Peyer's patch (tissue), 4 donors: ENCODE measurements at regions not wholly inside any gene's neighbourhood (a gene's known extent, or its start where the extent isn't known, plus 50 kb on each side); places are given as distances from the start of the nearest gene placed in this dataset.

Experiments used
- DNase-seq, 3 donors: peaks; one replicate each; pipeline ENCODE4 v3.0.0-alpha.2; 2017 to 2019
- H3K27ac ChIP-seq, 4 donors: fragments of 200-600 bp; sonication (generic); one replicate each; pipeline ENCODE4 v1.5.1; 2016 to 2019
- H3K27me3 ChIP-seq, 2 donors: fragments of 200-600 bp; sonication (generic); one replicate each; pipeline ENCODE4 v1.5.1; 2019
- H3K36me3 ChIP-seq, 3 donors: fragments of 200-600 bp; sonication (generic); one replicate each; pipeline ENCODE4 v1.5.1; 2016 to 2019
- H3K4me1 ChIP-seq, 4 donors: fragments of 200-600 bp; sonication (generic); one replicate each; pipeline ENCODE4 v1.5.1; 2016 to 2019
- H3K4me3 ChIP-seq, 4 donors: fragments of 200-600 bp; sonication (generic); 1 replicate in 3 of 4; 2 replicates in 1 of 4; pipeline ENCODE4 v1.5.1; 2016 to 2019; ENCODE audit warnings: mild to moderate bottlenecking in 1 of 4
- H3K9me3 ChIP-seq, 4 donors: fragments of 200-600 bp; sonication (generic); one replicate each; pipeline ENCODE4 v1.5.1; 2016 to 2019; ENCODE audit warnings: mild to moderate bottlenecking in 1 of 4
- POLR2A ChIP-seq, 2 donors: fragments of 450-650 bp; IDR thresholded peaks; one replicate each; pipeline ENCODE4 v1.5.1; 2017; ENCODE audit warnings: antibody characterized with exemption in 2 of 2, mild to moderate bottlenecking in 2 of 2, moderate library complexity in 2 of 2
- TF ChIP-seq, protein P1 (sequence below), 6 experiments: fragments of 450-650 bp in 4 of 6; fragments of 200-600 bp in 2 of 6; sonication (generic) in 1 of 6; IDR thresholded peaks; one replicate each; pipeline ENCODE4 v1.5.1; 2017 to 2019; ENCODE audit warnings: antibody characterized with exemption in 6 of 6, mild to moderate bottlenecking in 3 of 6, moderate library complexity in 1 of 6

DNA sequence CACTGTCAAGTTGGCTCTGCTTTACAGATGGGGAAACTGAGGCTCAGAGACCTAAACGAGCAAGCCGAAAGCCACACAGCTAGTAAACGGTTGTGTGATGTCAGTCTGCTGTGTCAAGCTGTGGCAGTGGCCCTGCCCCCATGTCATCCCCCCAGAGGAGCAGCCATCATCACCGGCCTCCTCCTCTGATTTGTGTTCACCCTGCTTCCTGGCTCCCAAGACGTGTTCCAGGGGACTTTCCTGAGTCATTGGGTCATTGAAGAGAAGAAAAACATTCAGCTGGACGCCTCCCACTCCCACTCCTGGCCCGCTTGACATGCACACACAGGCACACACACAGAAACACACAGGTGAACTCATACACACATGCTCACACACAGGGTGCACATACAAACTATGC, 54.0 kb upstream of the CIBAR2 start:
- no peaks in the 10 kb centered on the region for H3K27me3 ChIP-seq
- no peaks in the 10 kb centered on the region for H3K36me3 ChIP-seq
- DNase-seq, result no peak
- H3K4me3 ChIP-seq, result no peak overlapping the region
- H3K4me1 ChIP-seq, result peaks cover 0 to 55% (median 5%) of the 10 kb centered on the region in 4 donors
- H3K27ac ChIP-seq, result no peak overlapping the region
- TF ChIP-seq POLR2A (IDR thresholded peaks at IDR 0.05), result no peak
- TF ChIP-seq, protein P1, sequence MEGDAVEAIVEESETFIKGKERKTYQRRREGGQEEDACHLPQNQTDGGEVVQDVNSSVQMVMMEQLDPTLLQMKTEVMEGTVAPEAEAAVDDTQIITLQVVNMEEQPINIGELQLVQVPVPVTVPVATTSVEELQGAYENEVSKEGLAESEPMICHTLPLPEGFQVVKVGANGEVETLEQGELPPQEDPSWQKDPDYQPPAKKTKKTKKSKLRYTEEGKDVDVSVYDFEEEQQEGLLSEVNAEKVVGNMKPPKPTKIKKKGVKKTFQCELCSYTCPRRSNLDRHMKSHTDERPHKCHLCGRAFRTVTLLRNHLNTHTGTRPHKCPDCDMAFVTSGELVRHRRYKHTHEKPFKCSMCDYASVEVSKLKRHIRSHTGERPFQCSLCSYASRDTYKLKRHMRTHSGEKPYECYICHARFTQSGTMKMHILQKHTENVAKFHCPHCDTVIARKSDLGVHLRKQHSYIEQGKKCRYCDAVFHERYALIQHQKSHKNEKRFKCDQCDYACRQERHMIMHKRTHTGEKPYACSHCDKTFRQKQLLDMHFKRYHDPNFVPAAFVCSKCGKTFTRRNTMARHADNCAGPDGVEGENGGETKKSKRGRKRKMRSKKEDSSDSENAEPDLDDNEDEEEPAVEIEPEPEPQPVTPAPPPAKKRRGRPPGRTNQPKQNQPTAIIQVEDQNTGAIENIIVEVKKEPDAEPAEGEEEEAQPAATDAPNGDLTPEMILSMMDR (IDR thresholded peaks at IDR 0.05), result no peak
- no peaks in the 10 kb centered on the region for H3K9me3 ChIP-seq

- no peaks in the 10 kb centered on the region for H3K27me3 ChIP-seq
- TF ChIP-seq, protein P1 (IDR thresholded peaks at IDR 0.05), result no peak
- TF ChIP-seq POLR2A (IDR thresholded peaks at IDR 0.05), result no peak
- DNase-seq, result no peak
- H3K27ac ChIP-seq, result peak overlapping the region in 1 of 4 donors; percentile 5
- H3K36me3 ChIP-seq, result no peaks in the 10 kb centered on the region
- no peak overlapping the region for H3K4me3 ChIP-seq
- peaks cover 0 to 55% (median 5%) of the 10 kb centered on the region in 4 donors for H3K4me1 ChIP-seq
- no peaks in the 10 kb centered on the region for H3K9me3 ChIP-seq
Observed at GRCh38 chr16:85166699-85167588, 54.7 kb upstream of the CIBAR2 start.

DNA sequence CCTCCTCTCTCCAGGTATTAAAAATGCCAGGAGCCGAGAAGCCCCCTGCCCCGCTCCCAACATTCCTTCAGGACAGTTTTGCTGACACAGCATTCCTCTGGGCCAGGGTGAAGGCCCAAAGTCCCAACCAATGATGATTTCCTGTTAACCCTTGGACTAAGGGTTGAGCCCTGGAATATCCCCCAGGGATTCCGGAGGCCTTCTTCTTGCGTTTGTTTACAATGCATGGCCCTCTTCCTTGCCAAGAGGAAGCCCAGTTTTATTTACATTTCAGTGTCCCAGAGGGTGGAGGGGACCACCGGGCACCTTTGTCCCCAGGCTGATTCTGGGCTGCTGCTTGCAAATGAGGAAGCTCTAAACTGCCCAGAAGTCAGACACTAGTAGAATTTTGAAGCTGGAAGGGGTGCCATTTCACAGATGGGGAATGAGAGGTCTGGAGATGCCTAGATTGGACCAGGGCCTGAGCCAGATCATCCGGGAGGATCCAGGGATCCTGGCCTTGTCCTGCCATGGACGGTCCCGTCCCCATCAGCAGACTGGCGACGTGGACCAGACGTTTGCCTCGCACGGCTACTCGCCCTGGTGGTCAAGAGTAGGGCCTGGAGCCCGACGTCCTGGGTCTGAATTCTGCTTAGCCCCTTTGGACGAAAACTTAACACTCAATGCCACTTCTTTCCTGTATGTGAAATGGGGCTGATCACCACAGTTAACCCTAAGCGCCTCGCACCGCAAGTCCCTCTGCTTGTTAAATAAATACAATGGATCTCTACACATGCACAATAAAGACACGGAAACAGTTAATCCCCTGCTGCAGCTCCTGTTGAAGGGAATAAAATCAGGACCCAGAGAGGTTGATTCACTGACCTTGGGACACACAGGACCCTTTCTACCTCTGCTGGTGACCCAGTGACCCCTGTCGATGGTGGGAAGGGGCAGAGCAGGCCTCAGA, 55.6 kb upstream of the CIBAR2 start:
- Histone ChIP-seq H3K27me3 (no peaks in the 10 kb centered on the region), H3K4me1 (peaks cover 0 to 59% (median 5%) of the 10 kb centered on the region in 4 donors), H3K4me3 (peak overlapping the region in 2 of 4 donors; percentile 41 to 43), H3K36me3 (no peaks in the 10 kb centered on the region), H3K27ac (peak overlapping the region in 1 of 4 donors; percentile 52), H3K9me3 (no peaks in the 10 kb centered on the region)
- no peak for TF ChIP-seq POLR2A (IDR thresholded peaks at IDR 0.05)
- TF ChIP-seq, protein P1 (IDR thresholded peaks at IDR 0.05), result no peak
- DNase-seq, result no peak

GRCh38 chr16:85168732-85169256, 56.5 kb upstream of the CIBAR2 start:
- DNase-seq, result peak in 1 of 3 donors; percentile 59
- Histone ChIP-seq H3K4me3 (peak overlapping the region in 2 of 4 donors; percentile 41 to 43), H3K9me3 (no peaks in the 10 kb centered on the region), H3K27me3 (no peaks in the 10 kb centered on the region), H3K4me1 (peaks cover 0 to 59% (median 5%) of the 10 kb centered on the region in 4 donors), H3K27ac (peak overlapping the region in 1 of 4 donors; percentile 52), H3K36me3 (no peaks in the 10 kb centered on the region)
- TF ChIP-seq POLR2A (IDR thresholded peaks at IDR 0.05), result no peak
- TF ChIP-seq, protein P1 (IDR thresholded peaks at IDR 0.05), result no peak

DNA sequence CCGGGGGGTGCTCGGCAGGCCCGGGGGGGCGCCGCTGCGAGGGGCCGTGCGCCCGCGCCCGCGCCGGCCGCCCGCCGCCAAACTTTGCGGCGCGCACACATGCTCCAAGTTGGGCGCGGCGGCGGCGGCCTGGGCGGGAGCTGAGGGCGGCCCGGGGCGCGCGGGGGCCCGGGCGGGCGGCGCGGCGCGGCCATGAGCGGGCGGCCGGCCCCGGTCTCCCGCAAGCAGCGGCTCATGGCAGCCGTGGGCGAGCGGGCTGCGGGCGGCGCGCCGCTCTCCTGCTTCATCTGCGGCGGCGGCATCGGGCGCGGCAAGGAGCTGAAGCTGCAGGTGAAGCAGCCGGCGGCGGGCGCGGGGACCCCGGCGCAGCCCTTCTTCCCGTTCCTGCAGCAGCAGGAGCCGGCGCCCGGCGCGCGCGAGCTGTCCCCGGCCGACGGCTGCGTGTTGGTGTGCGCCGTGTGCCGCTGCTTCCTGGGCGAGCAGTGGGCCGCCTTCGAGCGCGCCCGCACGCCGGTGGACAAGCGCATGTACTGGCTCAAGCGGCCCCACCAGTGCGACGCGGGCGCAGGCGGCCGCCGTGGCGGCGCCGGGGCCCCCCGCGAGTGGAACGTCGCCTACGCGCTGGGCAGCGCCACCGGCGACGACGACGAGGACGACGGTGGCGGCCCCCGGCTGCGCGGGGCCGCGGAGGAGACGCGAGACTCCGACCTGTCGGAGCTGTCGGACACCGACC, 57.2 kb upstream of the CIBAR2 start:
- peak overlapping the region in 3 of 4 donors; percentile 36 to 57 (median 55) for H3K4me3 ChIP-seq
- no peaks in the 10 kb centered on the region for H3K36me3 ChIP-seq
- TF ChIP-seq, protein P1 (IDR thresholded peaks at IDR 0.05), result no peak
- no peak for TF ChIP-seq POLR2A (IDR thresholded peaks at IDR 0.05)
- no peaks in the 10 kb centered on the region for H3K27me3 ChIP-seq
- H3K9me3 ChIP-seq, result no peaks in the 10 kb centered on the region
- H3K27ac ChIP-seq, result no peak overlapping the region
- peaks cover 0 to 64% (median 5%) of the 10 kb centered on the region in 4 donors for H3K4me1 ChIP-seq
- no peak for DNase-seq
